ENCODE measurements at regions not wholly inside any gene's neighbourhood (a gene's known extent, or its start where the extent isn't known, plus 50 kb on each side); places are given as distances from the start of the nearest gene placed in this dataset.

- no peak for TF ChIP-seq POLR2AphosphoS5 (IDR thresholded peaks at IDR 0.05; ENCODE audit: low read depth, low read length)
- TF ChIP-seq POLR2A (IDR thresholded peaks at IDR 0.05; ENCODE audit: low read depth, low read length) = no peak
Measured at GRCh38 chr10:62693306-62693705, 111.2 kb upstream of the ADO start.
